ENCODE measurements at regions not wholly inside any gene's neighbourhood (a gene's known extent, or its start where the extent isn't known, plus 50 kb on each side); places are given as distances from the start of the nearest gene placed in this dataset.

GRCh38 chr18:68402784-68403183, 312.1 kb downstream of the TMX3 start:
- TF ChIP-seq POLR2A (IDR thresholded peaks at IDR 0.05; ENCODE audit: low read depth, low read length) (no peak), POLR2AphosphoS5 (IDR thresholded peaks at IDR 0.05; ENCODE audit: low read depth, low read length) (no peak), TAF1 (IDR thresholded peaks at IDR 0.05; ENCODE audit: low read depth, low read length) (no peak), SPI1 (IDR thresholded peaks at IDR 0.05; ENCODE audit: low read depth, low read length) (no peak), POU2F2 (IDR thresholded peaks at IDR 0.05; ENCODE audit: low read depth, low read length) (no peak), PAX5 (IDR thresholded peaks at IDR 0.05; ENCODE audit: insufficient read depth, low read length, severe bottlenecking) (no peak)

Data from GM12891 (cell line).